HepG2 (cell line): ENCODE measurements at regions not wholly inside any gene's neighbourhood (a gene's known extent, or its start where the extent isn't known, plus 50 kb on each side); places are given as distances from the start of the nearest gene placed in this dataset.

Experiments used
- ATAC-seq: fragments of 200-7000 bp; cut with Tn5 transposase; 3 replicates; pipeline ENCODE4 v1.9.1; 2020; ENCODE audit warnings: mild to moderate bottlenecking, moderate library complexity
- BruUV-seq: library from RNA; stranded (reverse); fragments of 400-500 nt; replicated peaks from 2 replicates; lab custom pipeline; 2021; lab: Mats Ljungman, UMichigan
- CTCF ChIA-PET: fragments of 300-600 bp; formaldehyde crosslinking; extraction: SDS; loops from one replicate; lab custom pipeline; 2021; ENCODE audit warnings: low total read pairs, inconsistent platforms, low intra/inter-chr PET ratio; lab: Yijun Ruan, JAX
- POLR2A ChIA-PET: fragments of 350-600 bp; sonication (Branson Sonifier 250); formaldehyde crosslinking; loops from one replicate; lab custom pipeline; 2020; ENCODE audit warnings: antibody characterized with exemption, inconsistent platforms; lab: Yijun Ruan, JAX
- DNase-seq: peaks from one replicate; pipeline ENCODE4 v3.0.0-alpha.2; 2015; ENCODE audit warnings: low spot score
- FAIRE-seq: peaks from 3 replicates; lab custom pipeline; 2011; peaks lifted over from hg19 to GRCh38; lab: Jason Lieb, UNC
- H2AFZ ChIP-seq: one replicate; pipeline ENCODE4 v1.6.1; 2011; ENCODE audit warnings: low read length, inconsistent platforms
- H3K27ac ChIP-seq: fragments of 300-600 bp; 3 replicates; pipeline ENCODE4 v1.8.0; 2011; ENCODE audit warnings: mixed run types, mild to moderate bottlenecking, mixed read lengths, low read length, inconsistent platforms; ENCODE audit not compliant: insufficient read depth; ENCODE audit errors: extremely low read length
- H3K27me3 ChIP-seq, 2 experiments: fragments of 200-600 bp in 1 of 2; 2 replicates in 1 of 2; 3 replicates in 1 of 2; pipeline versions ENCODE4 v1.6.0 to v1.8.0; 2011; ENCODE audit warnings: low read length in 2 of 2, mild to moderate bottlenecking in 2 of 2, moderate library complexity in 2 of 2, inconsistent platforms in 1 of 2; ENCODE audit not compliant: insufficient read depth in 2 of 2, control insufficient read depth in 1 of 2
- H3K36me3 ChIP-seq, 2 experiments: fragments of 200-600 bp in 1 of 2; replicated peaks in 1 of 2; 2 replicates in 1 of 2; 3 replicates in 1 of 2; pipeline versions ENCODE4 v1.5.1 to v1.8.0; 2011; ENCODE audit warnings: low read length in 2 of 2, inconsistent platforms in 1 of 2; ENCODE audit not compliant: insufficient read depth in 2 of 2, control insufficient read depth in 1 of 2
- H3K4me1 ChIP-seq: 2 replicates; pipeline ENCODE4 v1.5.1; 2012; ENCODE audit warnings: low read length, inconsistent platforms; ENCODE audit not compliant: insufficient read depth
- H3K4me2 ChIP-seq: 2 replicates; pipeline ENCODE4 v1.6.0; 2011; ENCODE audit warnings: low read depth, low read length, inconsistent platforms
- H3K4me3 ChIP-seq, 3 experiments: fragments of 200-600 bp in 1 of 3; sonication (generic), shearing (Covaris generic) in 1 of 3; replicated peaks in 1 of 3; 2 replicates each; pipeline ENCODE4 v1.5.1; 2011 to 2016; ENCODE audit warnings: low read length in 3 of 3, inconsistent platforms in 2 of 3, low read depth in 2 of 3, mild to moderate bottlenecking in 2 of 3, control low read depth in 1 of 3, mixed read lengths in 1 of 3; ENCODE audit not compliant: insufficient read depth in 1 of 3
- H3K79me2 ChIP-seq: one replicate; pipeline ENCODE4 v1.6.1; 2011; ENCODE audit warnings: low read length, inconsistent platforms; ENCODE audit not compliant: insufficient read depth
- H3K9ac ChIP-seq: 2 replicates; pipeline ENCODE4 v1.6.0; 2011; ENCODE audit warnings: mild to moderate bottlenecking, low read depth, low read length, inconsistent platforms; ENCODE audit not compliant: insufficient read depth
- H3K9me3 ChIP-seq: 2 replicates; pipeline ENCODE4 v1.5.1; 2012; ENCODE audit warnings: mild to moderate bottlenecking, low read length
- H4K20me1 ChIP-seq: 2 replicates; pipeline ENCODE4 v1.6.0; 2011; ENCODE audit warnings: inconsistent platforms, mild to moderate bottlenecking, low read length, moderate library complexity; ENCODE audit not compliant: insufficient read depth
- HCFC1 ChIP-seq: fragments of 150-350 bp; IDR thresholded peaks from 2 replicates; pipeline ENCODE4 v1.6.1; 2014; ENCODE audit warnings: low read depth, low read length
- RAD51 ChIP-seq: fragments of 450-650 bp; IDR thresholded peaks from 2 replicates; pipeline ENCODE4 v1.6.1; 2016; ENCODE audit warnings: borderline replicate concordance
- REXO4 ChIP-seq: sonication (generic); formaldehyde crosslinking; IDR thresholded peaks from 2 replicates; pipeline ENCODE4 v1.8.0; 2022; ENCODE audit warnings: missing genetic modification reagents, mild to moderate bottlenecking, borderline replicate concordance
- SNAPC2 ChIP-seq: sonication (generic); formaldehyde crosslinking; IDR thresholded peaks from 2 replicates; pipeline ENCODE4 v1.8.1; 2022; ENCODE audit warnings: mild to moderate bottlenecking, missing genetic modification reagents
- ZNF101 ChIP-seq: sonication (generic); formaldehyde crosslinking; IDR thresholded peaks from 2 replicates; pipeline ENCODE4 v1.4.0; 2020; ENCODE audit warnings: mild to moderate bottlenecking, low read depth, missing genetic modification reagents, borderline replicate concordance
- ZNF12 ChIP-seq: sonication (generic); formaldehyde crosslinking; IDR thresholded peaks from 2 replicates; pipeline ENCODE4 v1.5.0; 2020; ENCODE audit warnings: missing genetic modification reagents
- ZNF33A ChIP-seq: sonication (generic); formaldehyde crosslinking; IDR thresholded peaks from 2 replicates; pipeline ENCODE4 v1.5.1; 2020; ENCODE audit warnings: missing genetic modification reagents, mild to moderate bottlenecking, moderate library complexity, borderline replicate concordance
- ZNF343 ChIP-seq: sonication (generic); formaldehyde crosslinking; IDR thresholded peaks from 2 replicates; pipeline ENCODE4 v1.4.0; 2020; ENCODE audit warnings: mild to moderate bottlenecking, missing genetic modification reagents
- WGBS: methylation state at CpG from one replicate; pipeline ENCODE4 v1.1.6; 2017; ENCODE audit warnings: low lambda C conversion rate; 5-methylcytosine and 5-hydroxymethylcytosine counted together
- in situ Hi-C: cut with HindIII; loops from 2 replicates; pipeline ENCODE4 v1.10.0; 2017; ENCODE audit warnings: low pct_unique_long_range_greater_than_20kb; ENCODE audit not compliant: extremely low pct_ligation_motif_present
- intact Hi-C: fragments of 100-400 bp; cut with micrococcal nuclease; formaldehyde crosslinking; loops from one replicate; pipeline ENCODE4 v1.10.0; 2022; ENCODE audit not compliant: unreplicated experiment
- TF ChIP-seq, protein P1 (sequence below), 2 experiments: sonication (generic) in 1 of 2; formaldehyde crosslinking in 1 of 2; IDR thresholded peaks; 2 replicates each; pipeline versions ENCODE4 v1.4.0 to v1.6.1; 2018 to 2020; ENCODE audit warnings: missing genetic modification reagents in 2 of 2, borderline replicate concordance in 1 of 2, low read depth in 1 of 2, mild to moderate bottlenecking in 1 of 2, missing biosample characterization in 1 of 2
- TF ChIP-seq, protein P2 (sequence below): sonication (generic); formaldehyde crosslinking; IDR thresholded peaks from 2 replicates; pipeline ENCODE4 v1.4.0; 2020; ENCODE audit warnings: missing genetic modification reagents
- TF ChIP-seq, protein P3 (sequence below): sonication (generic); formaldehyde crosslinking; IDR thresholded peaks from 2 replicates; pipeline ENCODE4 v1.5.0; 2020; ENCODE audit warnings: mild to moderate bottlenecking, missing genetic modification reagents

- DNase-seq (no peak), ATAC-seq (no peak), FAIRE-seq (no peak)
- Histone ChIP-seq H4K20me1 (no peaks in the 10 kb centered on the region), H2AFZ (no peak overlapping the region), H3K36me3 (no peaks in the 10 kb centered on the region), H3K9me3 (no peaks in the 10 kb centered on the region), H3K9ac (no peak overlapping the region), H3K4me2 (no peak overlapping the region), H3K4me3 (no peak overlapping the region), H3K4me1 (no peaks in the 10 kb centered on the region), H3K27me3 (peaks cover 2 to 69% of the 10 kb centered on the region in 2 experiments; a peak in 4 of 5 replicates), H3K27ac (no peak overlapping the region), H3K79me2 (no peaks in the 10 kb centered on the region)
- in situ Hi-C loops = no loop called here
- 0% methylated on average over 1 of the region's 4 CpGs for WGBS
- ChIA-PET POLR2A (no interaction called here), CTCF (no interaction called here)
- BruUV-seq = no TSS peak
- TF ChIP-seq REXO4 (CRISPR knock-in tag) = no peak
- intact Hi-C loops = no loop called here
Observed at GRCh38 chr10:78371136-78371535, 337.5 kb downstream of the RPS24 start.

DNA sequence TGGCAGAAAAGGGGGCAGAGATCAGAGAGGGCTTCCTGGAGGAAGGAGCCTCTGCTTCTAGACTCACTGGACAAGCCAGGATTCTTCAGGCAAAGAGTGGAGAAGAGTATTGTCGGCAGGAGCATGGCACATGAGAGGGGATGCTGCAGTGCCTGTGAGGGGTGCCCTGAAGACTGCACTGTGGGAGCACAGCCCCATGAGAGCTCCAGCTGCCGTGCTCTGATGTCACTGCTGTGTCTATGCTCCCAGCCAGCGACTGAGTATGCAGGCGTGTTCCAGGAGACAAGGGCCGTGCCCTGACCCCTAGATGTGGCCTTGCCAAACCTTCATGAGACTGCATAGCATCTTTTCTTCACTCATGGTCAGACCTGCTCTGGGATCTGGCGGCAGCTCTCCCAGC is 339.1 kb downstream of the RPS24 start:
- Histone ChIP-seq H4K20me1 (no peaks in the 10 kb centered on the region), H3K27ac (no peak overlapping the region), H3K9me3 (no peaks in the 10 kb centered on the region), H3K9ac (no peak overlapping the region), H3K79me2 (no peaks in the 10 kb centered on the region), H3K4me1 (no peaks in the 10 kb centered on the region), H3K27me3 (peaks cover 0 to 57% of the 10 kb centered on the region in 2 experiments; a peak in 4 of 5 replicates), H3K4me2 (no peak overlapping the region), H2AFZ (no peak overlapping the region), H3K36me3 (no peaks in the 10 kb centered on the region), H3K4me3 (no peak overlapping the region)
- no peak for ATAC-seq
- in situ Hi-C loops (no loop called here), intact Hi-C loops (no loop called here)
- ChIA-PET CTCF (no interaction called here), POLR2A (no interaction called here)
- TF ChIP-seq HCFC1 = no peak
- TF ChIP-seq, protein P1, sequence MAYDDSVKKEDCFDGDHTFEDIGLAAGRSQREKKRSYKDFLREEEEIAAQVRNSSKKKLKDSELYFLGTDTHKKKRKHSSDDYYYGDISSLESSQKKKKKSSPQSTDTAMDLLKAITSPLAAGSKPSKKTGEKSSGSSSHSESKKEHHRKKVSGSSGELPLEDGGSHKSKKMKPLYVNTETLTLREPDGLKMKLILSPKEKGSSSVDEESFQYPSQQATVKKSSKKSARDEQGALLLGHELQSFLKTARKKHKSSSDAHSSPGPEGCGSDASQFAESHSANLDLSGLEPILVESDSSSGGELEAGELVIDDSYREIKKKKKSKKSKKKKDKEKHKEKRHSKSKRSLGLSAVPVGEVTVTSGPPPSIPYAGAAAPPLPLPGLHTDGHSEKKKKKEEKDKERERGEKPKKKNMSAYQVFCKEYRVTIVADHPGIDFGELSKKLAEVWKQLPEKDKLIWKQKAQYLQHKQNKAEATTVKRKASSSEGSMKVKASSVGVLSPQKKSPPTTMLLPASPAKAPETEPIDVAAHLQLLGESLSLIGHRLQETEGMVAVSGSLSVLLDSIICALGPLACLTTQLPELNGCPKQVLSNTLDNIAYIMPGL (CRISPR knock-in tag; IDR thresholded peaks at IDR 0.05; ENCODE audit: borderline replicate concordance in 1 of 2, low read depth in 1 of 2) = no peak
- TF ChIP-seq ZNF101 (CRISPR knock-in tag) = no peak
- TF ChIP-seq ZNF343 (CRISPR knock-in tag) = no peak
- TF ChIP-seq RAD51 = no peak
- TF ChIP-seq, protein P2, sequence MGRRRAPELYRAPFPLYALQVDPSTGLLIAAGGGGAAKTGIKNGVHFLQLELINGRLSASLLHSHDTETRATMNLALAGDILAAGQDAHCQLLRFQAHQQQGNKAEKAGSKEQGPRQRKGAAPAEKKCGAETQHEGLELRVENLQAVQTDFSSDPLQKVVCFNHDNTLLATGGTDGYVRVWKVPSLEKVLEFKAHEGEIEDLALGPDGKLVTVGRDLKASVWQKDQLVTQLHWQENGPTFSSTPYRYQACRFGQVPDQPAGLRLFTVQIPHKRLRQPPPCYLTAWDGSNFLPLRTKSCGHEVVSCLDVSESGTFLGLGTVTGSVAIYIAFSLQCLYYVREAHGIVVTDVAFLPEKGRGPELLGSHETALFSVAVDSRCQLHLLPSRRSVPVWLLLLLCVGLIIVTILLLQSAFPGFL (CRISPR knock-in tag) = no peak
- TF ChIP-seq ZNF12 = no peak
- no peak for TF ChIP-seq SNAPC2
- TF ChIP-seq, protein P3, sequence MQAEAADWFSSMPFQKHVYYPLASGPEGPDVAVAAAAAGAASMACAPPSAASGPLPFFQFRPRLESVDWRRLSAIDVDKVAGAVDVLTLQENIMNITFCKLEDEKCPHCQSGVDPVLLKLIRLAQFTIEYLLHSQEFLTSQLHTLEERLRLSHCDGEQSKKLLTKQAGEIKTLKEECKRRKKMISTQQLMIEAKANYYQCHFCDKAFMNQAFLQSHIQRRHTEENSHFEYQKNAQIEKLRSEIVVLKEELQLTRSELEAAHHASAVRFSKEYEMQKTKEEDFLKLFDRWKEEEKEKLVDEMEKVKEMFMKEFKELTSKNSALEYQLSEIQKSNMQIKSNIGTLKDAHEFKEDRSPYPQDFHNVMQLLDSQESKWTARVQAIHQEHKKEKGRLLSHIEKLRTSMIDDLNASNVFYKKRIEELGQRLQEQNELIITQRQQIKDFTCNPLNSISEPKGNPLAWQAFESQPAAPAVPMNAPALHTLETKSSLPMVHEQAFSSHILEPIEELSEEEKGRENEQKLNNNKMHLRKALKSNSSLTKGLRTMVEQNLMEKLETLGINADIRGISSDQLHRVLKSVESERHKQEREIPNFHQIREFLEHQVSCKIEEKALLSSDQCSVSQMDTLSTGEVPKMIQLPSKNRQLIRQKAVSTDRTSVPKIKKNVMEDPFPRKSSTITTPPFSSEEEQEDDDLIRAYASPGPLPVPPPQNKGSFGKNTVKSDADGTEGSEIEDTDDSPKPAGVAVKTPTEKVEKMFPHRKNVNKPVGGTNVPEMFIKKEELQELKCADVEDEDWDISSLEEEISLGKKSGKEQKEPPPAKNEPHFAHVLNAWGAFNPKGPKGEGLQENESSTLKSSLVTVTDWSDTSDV (CRISPR knock-in tag) = no peak
- no peak for TF ChIP-seq ZNF33A
- no peak for FAIRE-seq
- BruUV-seq = no TSS peak
- 14% methylated on average over 4 of the region's 6 CpGs for WGBS
- no peak for DNase-seq
